ENCODE measurements at regions not wholly inside any gene's neighbourhood (a gene's known extent, or its start where the extent isn't known, plus 50 kb on each side); places are given as distances from the start of the nearest gene placed in this dataset.

DNA sequence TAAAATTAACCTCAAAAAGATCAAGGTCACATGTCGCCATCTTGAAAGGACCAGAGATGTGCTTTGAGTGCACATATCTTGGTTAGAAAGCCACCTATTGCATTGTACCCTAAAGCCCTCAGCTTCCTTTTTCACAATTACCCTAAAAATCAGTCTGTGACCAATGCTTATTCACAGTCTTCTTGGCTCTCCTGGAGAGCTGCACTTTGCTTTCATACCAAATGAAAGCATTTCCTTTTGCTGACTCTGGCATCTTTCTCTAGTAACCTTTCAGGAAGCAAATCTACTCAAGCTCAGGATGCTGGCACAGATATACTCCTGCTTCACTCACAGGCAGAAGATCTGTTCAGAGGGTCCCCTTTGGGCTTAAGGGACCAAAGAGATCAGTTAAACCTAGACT is 160.7 kb upstream of the PUM3 start:
- DNase-seq (ENCODE audit: low read depth): no peak
- TF ChIP-seq CTCF (IDR thresholded peaks at IDR 0.05; ENCODE audit: low read length, missing control alignments): no peak
- no peak overlapping the region for H3K4me3 ChIP-seq (replicated peaks; ENCODE audit: low read depth, low read length)

GRCh38 chr9:3001311-3001710 is 157.4 kb upstream of the PUM3 start:
- no peak for TF ChIP-seq CTCF (IDR thresholded peaks at IDR 0.05; ENCODE audit: low read length, missing control alignments)
- no peak for DNase-seq (ENCODE audit: low read depth)
- no peak overlapping the region for H3K4me3 ChIP-seq (replicated peaks; ENCODE audit: low read depth, low read length)

- H3K4me3 ChIP-seq (replicated peaks; ENCODE audit: low read depth, low read length): no peak overlapping the region
- DNase-seq (ENCODE audit: low read depth): no peak
- TF ChIP-seq CTCF (IDR thresholded peaks at IDR 0.05; ENCODE audit: low read length, missing control alignments): no peak
Measured at GRCh38 chr9:2992427-2992826, 148.5 kb upstream of the PUM3 start.

- TF ChIP-seq CTCF (IDR thresholded peaks at IDR 0.05; ENCODE audit: low read length, missing control alignments): no peak
- no peak overlapping the region for H3K4me3 ChIP-seq (replicated peaks; ENCODE audit: low read depth, low read length)
- peak; percentile 1 for DNase-seq (ENCODE audit: low read depth)
Measured at GRCh38 chr9:2991292-2991691, 147.4 kb upstream of the PUM3 start.

DNA sequence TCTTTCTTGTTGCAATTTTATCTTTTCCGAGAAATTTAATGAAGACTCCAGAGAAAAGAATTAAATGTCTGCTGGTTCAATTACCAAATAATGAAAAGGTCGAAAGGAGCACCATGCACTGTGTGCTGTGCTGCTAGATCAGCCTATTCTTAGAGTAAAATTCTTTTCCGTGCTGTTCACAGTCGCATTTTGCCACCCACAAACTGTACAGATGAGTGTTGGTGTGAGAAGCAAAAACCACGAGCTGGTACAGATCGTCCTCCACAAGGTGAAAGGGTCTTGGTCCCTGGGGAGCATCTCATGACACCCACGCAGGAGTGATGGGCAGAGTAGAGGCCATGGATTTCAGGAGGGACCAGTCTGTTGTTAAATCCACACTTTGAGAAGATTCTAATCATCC is 143.8 kb upstream of the PUM3 start:
- no peak for TF ChIP-seq CTCF (IDR thresholded peaks at IDR 0.05; ENCODE audit: low read length, missing control alignments)
- H3K4me3 ChIP-seq (replicated peaks; ENCODE audit: low read depth, low read length): no peak overlapping the region
- DNase-seq (ENCODE audit: low read depth): no peak

DNA sequence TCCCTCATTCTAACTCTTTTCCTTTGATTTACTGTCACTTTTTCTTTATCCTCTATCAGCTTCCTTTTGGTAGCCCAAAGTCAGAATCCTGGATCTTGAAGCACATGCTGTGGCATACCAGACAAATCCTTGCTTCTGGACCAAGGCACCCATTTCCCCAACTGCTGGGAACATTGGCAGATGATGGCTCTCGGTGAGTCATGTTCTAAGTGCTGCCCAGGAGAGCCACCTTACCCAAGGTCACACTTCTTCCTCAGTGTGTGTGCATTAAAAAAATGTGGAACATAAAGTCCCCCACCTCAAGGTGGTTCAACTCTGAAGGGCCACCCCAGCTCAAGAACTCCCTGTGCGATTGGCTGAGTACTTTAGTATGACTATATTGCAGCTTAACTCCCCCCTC is 141.4 kb upstream of the PUM3 start:
- no peak for DNase-seq (ENCODE audit: low read depth)
- H3K4me3 ChIP-seq (replicated peaks; ENCODE audit: low read depth, low read length): no peak overlapping the region
- no peak for TF ChIP-seq CTCF (IDR thresholded peaks at IDR 0.05; ENCODE audit: low read length, missing control alignments)

DNA sequence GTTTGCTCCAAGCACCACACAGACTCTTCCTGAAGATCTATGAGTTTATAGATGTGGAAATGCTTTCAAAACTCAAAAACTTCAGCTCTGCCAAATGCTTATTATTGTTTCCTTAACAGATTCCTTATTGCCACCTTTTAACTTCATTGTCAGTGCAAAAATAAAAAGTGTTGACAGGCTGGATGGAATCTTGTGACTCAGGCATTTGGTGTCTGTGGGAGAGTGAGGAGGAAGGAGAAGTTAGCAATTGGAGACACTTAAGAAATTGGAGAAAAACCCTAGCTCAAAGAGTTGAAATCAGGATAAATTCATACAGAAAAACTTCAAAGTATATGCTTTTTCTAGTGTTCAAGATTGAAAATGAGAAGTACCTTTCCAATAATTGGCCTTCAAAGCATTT is 140.6 kb upstream of the PUM3 start:
- no peak for TF ChIP-seq CTCF (IDR thresholded peaks at IDR 0.05; ENCODE audit: low read length, missing control alignments)
- no peak for DNase-seq (ENCODE audit: low read depth)
- no peak overlapping the region for H3K4me3 ChIP-seq (replicated peaks; ENCODE audit: low read depth, low read length)

Data from fibroblast of pulmonary artery (primary cell).